A549 (cell line): ENCODE measurements at regions not wholly inside any gene's neighbourhood (a gene's known extent, or its start where the extent isn't known, plus 50 kb on each side); places are given as distances from the start of the nearest gene placed in this dataset.

Source experiments
- CTCF ChIP-seq: fragments of >200 bp; sonication (Bioruptor Twin); formaldehyde crosslinking; IDR thresholded peaks from 3 replicates; pipeline ENCODE4 v1.5.1; 2016
- ELK1 ChIP-seq: fragments of 150-350 bp; IDR thresholded peaks from 2 replicates; pipeline ENCODE4 v1.6.1; 2014; ENCODE audit warnings: low read depth, mild to moderate bottlenecking, low read length
- EP300 ChIP-seq, 2 experiments: fragments of >200 bp; sonication (Bioruptor Twin); formaldehyde crosslinking; IDR thresholded peaks; 2 replicates in 1 of 2; 3 replicates in 1 of 2; pipeline ENCODE4 v1.6.1; 2016 to 2017
- JUNB ChIP-seq: fragments of >200 bp; sonication (Bioruptor Twin); formaldehyde crosslinking; IDR thresholded peaks from 2 replicates; pipeline ENCODE4 v1.6.1; 2016
- NFE2L2 ChIP-seq: fragments of 150-350 bp; conservative IDR thresholded peaks from 2 replicates; pipeline ENCODE4 v1.6.1; 2014; ENCODE audit warnings: low read length
- POLR2A ChIP-seq: IDR thresholded peaks from 2 replicates; pipeline ENCODE4 v1.6.1; 2012; ENCODE audit warnings: mild to moderate bottlenecking, low read length
- RAD21 ChIP-seq, 2 experiments: fragments of >200 bp in 1 of 2; sonication (Bioruptor Twin) in 1 of 2; formaldehyde crosslinking in 1 of 2; IDR thresholded peaks in 1 of 2; conservative IDR thresholded peaks in 1 of 2; 2 replicates in 1 of 2; 3 replicates in 1 of 2; pipeline ENCODE4 v1.6.1; 2012 to 2018; ENCODE audit warnings: inconsistent platforms in 1 of 2
- RARB ChIP-seq: fragments of 250-450 bp; sonication (Bioruptor Pico); IDR thresholded peaks from 2 replicates; pipeline ENCODE4 v1.8.0; 2021; ENCODE audit warnings: mild to moderate bottlenecking, moderate library complexity
- ZFP36 ChIP-seq: fragments of 450-650 bp; IDR thresholded peaks from 2 replicates; pipeline ENCODE4 v1.6.1; 2014; ENCODE audit warnings: borderline replicate concordance; ENCODE audit not compliant: partially characterized antibody
- ZSCAN20 ChIP-seq: fragments of 250-450 bp; sonication (Bioruptor Pico); IDR thresholded peaks from 2 replicates; pipeline ENCODE4 v1.8.0; 2022; ENCODE audit warnings: mild to moderate bottlenecking, moderate library complexity

DNA sequence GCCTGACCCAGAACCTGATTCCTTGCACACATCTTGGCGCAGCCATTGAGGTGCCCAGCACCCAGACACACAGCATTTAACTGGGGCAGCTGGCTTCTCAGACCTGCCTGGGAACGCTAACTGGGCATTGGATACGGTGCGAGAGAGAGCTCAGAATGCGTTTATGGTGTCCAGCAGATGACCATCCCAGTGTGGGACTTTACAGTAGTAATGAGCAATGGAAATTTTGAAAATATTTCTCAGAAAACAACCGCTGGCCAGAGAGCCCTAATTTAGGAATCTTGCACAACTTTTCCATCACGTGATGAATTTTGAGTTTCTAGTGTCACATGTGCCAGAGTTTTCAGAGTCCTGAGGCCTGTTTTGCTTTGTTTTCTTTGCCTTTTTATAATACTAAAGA lies 78.2 kb upstream of the SEC61G start:
- TF ChIP-seq NFE2L2 (no peak), ZFP36 (no peak), CTCF (no peak), JUNB (no peak), POLR2A (no peak), ELK1 (no peak), ZSCAN20 (CRISPR knock-in tag) (no peak), RAD21 (conservative IDR thresholded peaks at IDR 0.05 in 1 of 2, IDR thresholded peaks at IDR 0.05 in 1 of 2) (no peak), EP300 (IDR thresholded peaks at IDR 0.05) (no peak), RARB (CRISPR knock-in tag) (no peak)
